HG02678 (cell line): ENCODE measurements at regions not wholly inside any gene's neighbourhood (a gene's known extent, or its start where the extent isn't known, plus 50 kb on each side); places are given as distances from the start of the nearest gene placed in this dataset.
"Not testable (repeated sequence)": the region's sequence is repeated elsewhere in the genome, so short reads cannot be mapped to it uniquely, and the experiment has no call there.

Source experiments
- ATAC-seq: cut with Tn5 transposase; IDR thresholded peaks from one replicate; pipeline ENCODE4 v1.9.1; 2021; ENCODE audit warnings: mild to moderate bottlenecking, moderate library complexity; ENCODE audit not compliant: unreplicated experiment

DNA sequence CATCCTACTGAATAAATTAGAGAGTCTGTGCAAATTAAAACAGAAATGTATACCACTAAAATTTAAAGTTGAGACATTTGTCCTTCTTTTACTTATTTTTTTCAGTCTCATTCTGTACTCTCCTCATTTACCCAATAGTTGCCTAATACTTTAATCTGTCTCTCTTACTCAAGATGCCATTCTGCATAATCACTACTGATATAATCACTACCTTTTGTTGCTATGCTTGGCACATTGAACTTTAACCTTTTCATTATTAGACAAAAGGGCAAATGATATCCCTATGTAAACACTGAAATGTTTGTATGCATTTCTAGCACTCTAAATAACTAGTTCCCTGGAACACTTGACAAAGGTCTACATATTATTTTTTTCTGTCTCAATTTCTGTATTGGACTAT lies 1108.3 kb upstream of the FLRT2 start:
- no peak for ATAC-seq

DNA sequence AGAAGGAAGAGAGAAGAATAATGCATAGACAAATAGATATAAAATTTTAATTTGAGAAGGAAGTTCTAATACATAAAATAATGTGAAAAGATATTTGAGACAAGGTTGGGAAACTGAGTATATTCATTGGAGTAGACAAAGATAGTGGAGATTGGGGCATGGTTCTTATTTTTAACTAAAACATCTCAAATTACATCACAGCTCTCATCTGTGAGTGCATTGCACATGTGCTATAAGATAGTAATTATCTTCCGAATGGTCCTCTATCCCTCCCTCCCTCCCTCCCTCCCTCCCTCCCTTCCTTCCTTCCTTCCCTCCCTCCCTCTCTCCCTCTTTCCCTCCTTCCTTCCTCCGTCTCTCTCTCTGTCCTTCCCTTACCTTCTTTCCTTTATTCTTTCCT lies 1104.0 kb upstream of the FLRT2 start:
- no peak for ATAC-seq

- ATAC-seq = no peak
Measured at GRCh38 chr14:84432676-84433075, 1097.3 kb upstream of the FLRT2 start.

DNA sequence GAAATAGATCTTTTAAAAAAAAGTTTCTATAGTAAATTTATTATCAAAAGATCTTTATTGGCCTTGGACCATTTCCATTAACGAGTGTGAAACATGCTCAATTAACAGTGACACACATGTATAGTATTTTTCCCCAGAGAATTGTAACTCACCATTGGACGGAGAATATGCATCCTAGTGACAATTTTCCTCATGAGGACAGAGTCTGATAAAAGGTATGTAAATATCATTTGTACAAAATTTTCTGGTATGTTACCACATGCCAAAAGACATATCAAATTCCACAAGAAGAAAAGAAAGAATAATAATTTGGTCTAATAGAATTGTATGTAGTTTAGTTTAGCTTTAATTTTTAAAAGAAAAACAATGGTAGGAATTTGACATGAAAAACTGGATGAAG lies 1096.0 kb upstream of the FLRT2 start:
- ATAC-seq = no peak

GRCh38 chr14:84435820-84436324 lies 1094.1 kb upstream of the FLRT2 start:
- ATAC-seq = no peak

GRCh38 chr14:84436528-84436927 lies 1093.4 kb upstream of the FLRT2 start:
- no peak for ATAC-seq

DNA sequence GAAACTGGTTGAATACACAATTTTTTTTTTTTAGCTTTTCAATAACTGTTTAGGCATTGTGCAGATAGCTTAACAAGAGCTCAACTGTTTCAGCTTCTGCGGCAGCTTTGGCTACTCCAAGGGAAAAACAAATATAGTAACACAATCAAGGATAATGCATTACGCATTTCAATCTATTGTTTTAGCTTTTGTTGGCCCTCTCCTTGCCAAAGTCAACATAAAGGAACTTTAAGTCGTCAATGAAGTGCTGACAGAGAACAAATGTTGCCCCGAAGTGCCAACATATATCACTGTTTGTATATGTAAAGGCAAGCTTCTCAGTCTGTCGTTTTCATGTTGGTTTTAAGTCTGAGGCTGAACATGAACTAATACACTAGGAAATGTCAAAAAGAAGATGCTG lies 1087.4 kb upstream of the FLRT2 start:
- ATAC-seq = no peak

- ATAC-seq = no peak
Measured at GRCh38 chr14:84445486-84445885, 1084.5 kb upstream of the FLRT2 start.

GRCh38 chr14:84446250-84446649 lies 1083.7 kb upstream of the FLRT2 start:
- no peak for ATAC-seq

DNA sequence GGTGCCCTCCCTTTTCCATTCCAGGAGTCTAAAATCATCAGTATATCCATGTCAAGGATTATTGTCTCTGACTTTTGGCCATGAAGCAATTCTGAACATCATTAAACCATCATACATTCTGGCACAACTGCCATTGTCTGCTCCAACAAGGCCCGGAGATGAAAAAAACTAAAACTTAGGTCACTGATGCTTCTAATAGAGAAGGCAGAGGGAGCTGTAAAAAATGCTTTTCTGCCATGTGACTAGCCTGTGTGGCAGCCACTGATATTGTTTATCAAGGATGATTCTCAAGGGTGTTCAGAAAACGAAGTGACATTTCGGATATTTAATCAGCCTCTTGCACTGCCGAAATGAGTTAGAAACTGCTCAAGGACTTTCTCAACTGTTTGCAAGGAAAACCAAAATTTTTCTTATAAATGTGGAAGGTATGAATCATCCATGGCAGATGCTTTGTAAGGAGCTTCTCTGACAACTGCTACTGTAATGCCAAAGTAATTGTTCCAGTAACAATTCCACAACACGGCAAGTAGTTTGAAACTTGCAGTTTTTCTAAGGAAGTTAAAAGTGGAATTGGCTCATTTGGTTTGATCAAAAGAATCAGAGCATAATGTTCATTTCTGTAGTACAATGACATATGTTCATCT lies 1076.5 kb upstream of the FLRT2 start:
- ATAC-seq = no peak

- no peak for ATAC-seq
Measured at GRCh38 chr14:84454114-84454513, 1075.8 kb upstream of the FLRT2 start.

DNA sequence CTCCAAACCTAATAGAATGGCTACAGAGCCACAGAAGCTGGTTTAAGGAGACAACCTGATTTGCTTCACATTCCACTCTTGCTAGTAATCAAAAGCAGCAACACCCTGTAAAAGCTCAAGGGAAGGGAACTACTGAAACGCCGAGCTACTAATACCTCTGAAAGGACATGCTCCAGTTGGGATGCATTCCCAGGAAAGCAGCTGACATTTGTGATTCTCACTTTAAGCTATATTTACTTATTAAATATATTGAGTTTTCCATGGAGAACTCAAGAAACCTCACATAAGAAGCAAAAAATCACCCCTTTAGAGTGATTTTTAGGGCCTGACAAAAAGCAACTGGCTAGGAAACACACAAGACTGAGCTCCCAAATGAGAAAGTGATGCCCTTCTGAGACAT lies 1073.0 kb upstream of the FLRT2 start:
- ATAC-seq = no peak

GRCh38 chr14:84458881-84459280 lies 1071.1 kb upstream of the FLRT2 start:
- no peak for ATAC-seq

GRCh38 chr14:84465880-84466279 lies 1064.1 kb upstream of the FLRT2 start:
- no peak for ATAC-seq

- no peak for ATAC-seq
Measured at GRCh38 chr14:84468153-84468552, 1061.8 kb upstream of the FLRT2 start.

DNA sequence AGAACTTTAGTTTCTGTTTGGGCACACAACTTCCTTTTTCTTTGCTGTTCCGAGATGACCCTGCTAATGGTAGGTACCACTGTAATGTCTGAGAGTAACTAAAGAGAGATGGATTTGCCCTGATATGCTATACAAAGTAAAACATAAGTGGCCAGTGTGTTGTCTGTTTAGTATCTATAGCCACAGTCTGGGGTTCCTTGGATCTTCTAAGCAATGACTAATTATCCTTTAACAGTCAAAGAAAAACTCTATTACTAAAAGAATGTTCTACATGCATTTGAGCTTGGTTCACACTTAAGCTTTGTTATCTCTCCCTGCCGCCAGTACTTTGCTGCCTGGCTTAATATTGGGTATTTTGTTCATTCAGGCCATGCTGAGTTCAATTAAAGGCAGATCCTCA lies 1051.9 kb upstream of the FLRT2 start:
- no peak for ATAC-seq

DNA sequence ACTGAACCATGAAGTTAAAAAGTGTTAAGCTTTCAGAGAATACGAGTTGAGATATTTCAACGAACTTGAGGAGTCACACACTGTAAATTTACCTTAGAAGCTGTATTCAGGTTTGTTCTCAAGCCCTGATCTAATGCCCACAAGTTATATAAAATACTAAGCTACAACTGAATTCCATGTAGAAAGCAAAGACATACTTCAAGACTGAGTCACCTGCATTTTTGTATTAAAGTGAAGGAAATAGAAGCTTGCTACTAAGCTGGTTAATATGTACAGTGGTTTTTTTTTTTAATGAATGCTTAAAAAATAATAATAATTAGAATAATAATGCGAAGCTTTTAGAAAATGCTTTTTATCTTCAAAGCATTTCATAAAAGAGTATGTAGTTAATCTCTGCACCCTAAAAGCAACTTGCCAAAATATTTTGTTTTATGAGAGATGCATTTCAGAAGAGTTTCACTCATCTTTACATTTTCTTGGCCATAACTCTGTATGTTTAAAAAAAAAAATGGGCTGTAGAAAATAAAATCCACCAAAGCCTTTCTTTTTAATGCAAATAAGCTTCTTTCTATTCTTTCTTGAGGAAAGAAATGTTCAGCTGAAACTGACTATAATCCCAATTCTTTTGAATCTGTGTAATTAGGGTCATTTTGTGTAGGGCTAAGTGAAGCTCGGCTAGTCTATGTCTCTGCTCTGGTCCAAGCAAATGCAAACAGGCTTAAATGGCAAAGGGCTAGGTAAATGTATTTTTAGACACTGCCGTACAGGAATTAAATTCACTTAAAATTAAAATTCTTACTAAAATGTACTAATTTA lies 1047.5 kb upstream of the FLRT2 start:
- ATAC-seq = no peak

DNA sequence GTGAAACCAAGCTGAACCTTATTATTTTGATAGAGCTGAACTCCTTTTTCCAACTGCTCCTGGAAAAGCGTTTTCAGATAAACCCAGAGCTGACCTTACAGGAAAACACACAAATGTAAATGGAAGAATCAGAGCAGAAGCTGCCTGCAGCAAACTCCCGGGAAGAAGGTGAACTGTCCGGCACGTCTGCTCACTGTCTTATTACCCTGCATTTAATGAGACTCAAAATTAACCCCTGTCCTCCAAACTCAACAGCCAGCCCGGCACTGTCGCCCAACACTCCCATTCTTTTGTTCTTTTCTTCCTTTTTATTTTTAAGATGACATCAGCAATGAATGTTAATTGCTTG lies 1046.9 kb upstream of the FLRT2 start:
- no peak for ATAC-seq

GRCh38 chr14:84484243-84484642 lies 1045.7 kb upstream of the FLRT2 start:
- ATAC-seq = not testable (repeated sequence)

DNA sequence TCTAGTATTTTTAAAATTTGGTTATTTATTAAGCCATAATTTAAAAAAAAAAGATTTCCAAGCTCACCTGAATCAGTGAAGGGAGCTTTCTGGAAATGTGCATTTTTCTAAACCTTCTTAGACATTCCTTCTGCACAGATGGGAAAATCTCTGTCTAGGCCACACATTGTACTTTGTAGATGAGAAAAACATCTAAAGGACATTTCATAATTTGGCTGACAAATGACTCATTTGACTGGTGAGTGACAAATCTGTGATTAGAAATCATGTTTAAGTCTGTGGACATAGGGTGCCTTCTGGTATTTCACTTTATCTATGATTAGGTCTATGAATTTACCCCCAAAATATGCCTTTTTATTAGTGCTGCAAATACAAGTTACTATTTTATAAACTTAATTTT lies 1044.9 kb upstream of the FLRT2 start:
- ATAC-seq = no peak

DNA sequence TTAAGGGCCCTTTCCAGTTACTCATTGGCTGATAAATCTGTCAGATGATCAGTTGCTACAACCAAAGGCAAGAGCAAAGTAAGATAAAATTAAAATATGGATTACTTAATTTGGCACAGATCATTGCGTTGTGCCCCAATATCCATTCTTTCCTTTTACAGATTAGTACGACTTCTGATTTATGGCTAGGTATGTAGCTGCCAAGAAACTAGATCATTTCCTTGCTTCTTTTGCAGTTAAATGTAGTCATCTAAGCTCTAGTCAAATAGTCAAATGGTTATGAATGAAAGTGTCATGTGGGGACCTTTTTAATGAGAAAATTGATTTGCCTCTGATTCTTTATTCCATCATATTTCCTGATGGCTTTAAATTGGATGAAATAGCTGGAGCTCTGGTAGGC lies 1039.9 kb upstream of the FLRT2 start:
- ATAC-seq = no peak

- ATAC-seq = no peak
Measured at GRCh38 chr14:84492685-84493084, 1037.3 kb upstream of the FLRT2 start.

DNA sequence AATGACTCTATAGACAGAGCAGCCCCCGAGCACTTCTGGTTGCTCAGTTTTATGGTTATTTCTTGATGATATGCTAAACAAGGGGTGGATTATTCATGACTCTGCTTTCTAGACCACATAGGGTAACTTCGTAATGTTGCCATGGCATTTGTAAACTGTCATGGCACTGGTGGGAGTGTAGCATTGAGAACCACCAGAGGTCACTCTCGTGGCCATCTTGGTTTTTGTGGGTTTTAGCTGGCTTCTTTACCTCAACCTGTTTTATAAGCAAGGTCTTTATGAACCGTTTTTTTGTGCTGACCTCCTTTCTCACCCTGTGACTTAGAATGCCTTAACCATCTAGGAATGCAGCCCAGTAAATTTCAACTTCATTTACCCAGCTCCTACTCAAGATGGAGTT lies 1036.2 kb upstream of the FLRT2 start:
- ATAC-seq = no peak
